Mesothelial cell of epicardium (in vitro differentiated cells): ENCODE measurements at regions not wholly inside any gene's neighbourhood (a gene's known extent, or its start where the extent isn't known, plus 50 kb on each side); places are given as distances from the start of the nearest gene placed in this dataset.

Experiments used
- DNase-seq, 2 experiments: peaks; one replicate each; pipeline ENCODE4 v3.0.0; 2021; ENCODE audit warnings: low spot score in 2 of 2; ENCODE audit not compliant: unreplicated experiment in 2 of 2
- H3K27ac Mint-ChIP-seq: 2 replicates; pipeline ENCODE4 v1.8.0; 2021; ENCODE audit warnings: mixed read lengths
- H3K27me3 Mint-ChIP-seq: 2 replicates; pipeline ENCODE4 v1.8.0; 2021; ENCODE audit warnings: low read depth, mixed read lengths
- H3K36me3 Mint-ChIP-seq: 2 replicates; pipeline ENCODE4 v1.8.0; 2021; ENCODE audit warnings: mixed read lengths
- H3K4me1 Mint-ChIP-seq: 2 replicates; pipeline ENCODE4 v1.8.0; 2021; ENCODE audit warnings: mixed read lengths
- H3K4me3 Mint-ChIP-seq: 2 replicates; pipeline ENCODE4 v1.8.0; 2021; ENCODE audit warnings: mild to moderate bottlenecking, moderate library complexity, mixed read lengths
- H3K9me3 Mint-ChIP-seq: 2 replicates; pipeline ENCODE4 v1.8.0; 2021; ENCODE audit warnings: mixed read lengths
- CTCF ChIP-seq: fragments of 200-600 bp; sonication (generic); IDR thresholded peaks from one replicate; pipeline ENCODE4 v1.5.0; 2021; ENCODE audit warnings: antibody characterized with exemption; ENCODE audit not compliant: unreplicated experiment

GRCh38 chr7:12091231-12091630 is 119.9 kb upstream of the TMEM106B start:
- TF ChIP-seq CTCF, result no peak
- Mint-ChIP-seq H3K4me3 (no peak overlapping the region), H3K27ac (peak overlapping the region; percentile 9), H3K27me3 (no peaks in the 10 kb centered on the region), H3K9me3 (peaks cover 16% of the 10 kb centered on the region), H3K4me1 (peaks cover 25% of the 10 kb centered on the region), H3K36me3 (peaks cover 6% of the 10 kb centered on the region)
- no peak for DNase-seq

- H3K27me3 Mint-ChIP-seq, result no peaks in the 10 kb centered on the region
- TF ChIP-seq CTCF, result no peak
- no peak for DNase-seq
- H3K27ac Mint-ChIP-seq, result no peak overlapping the region
- H3K36me3 Mint-ChIP-seq, result peaks cover under 1% of the 10 kb centered on the region
- no peak overlapping the region for H3K4me3 Mint-ChIP-seq
- H3K9me3 Mint-ChIP-seq, result peaks cover 2% of the 10 kb centered on the region
- peaks cover 25% of the 10 kb centered on the region for H3K4me1 Mint-ChIP-seq
Observed at GRCh38 chr7:12092499-12093130, 118.5 kb upstream of the TMEM106B start.

GRCh38 chr7:12093365-12093764 is 117.7 kb upstream of the TMEM106B start:
- Mint-ChIP-seq H3K27me3 (no peaks in the 10 kb centered on the region), H3K36me3 (no peaks in the 10 kb centered on the region), H3K4me1 (peaks cover 25% of the 10 kb centered on the region), H3K9me3 (no peaks in the 10 kb centered on the region), H3K4me3 (no peak overlapping the region), H3K27ac (no peak overlapping the region)
- TF ChIP-seq CTCF, result no peak
- DNase-seq, result no peak

- Mint-ChIP-seq H3K36me3 (no peaks in the 10 kb centered on the region), H3K4me1 (peaks cover 25% of the 10 kb centered on the region)
Observed at GRCh38 chr7:12094365-12094921, 116.7 kb upstream of the TMEM106B start.

GRCh38 chr7:12102126-12102525 is 109.0 kb upstream of the TMEM106B start:
- no peak for TF ChIP-seq CTCF
- Mint-ChIP-seq H3K27ac (peak overlapping the region; percentile 89), H3K9me3 (peaks cover 22% of the 10 kb centered on the region), H3K36me3 (peaks cover 9% of the 10 kb centered on the region), H3K4me1 (peaks cover 38% of the 10 kb centered on the region), H3K27me3 (no peaks in the 10 kb centered on the region), H3K4me3 (no peak overlapping the region)
- no peak for DNase-seq

More at GRCh38 chr7:12094365-12094921, 116.7 kb upstream of the TMEM106B start:
- DNase-seq, result no peak
- Mint-ChIP-seq H3K27me3 (no peaks in the 10 kb centered on the region), H3K9me3 (peaks cover 7% of the 10 kb centered on the region), H3K4me3 (no peak overlapping the region), H3K27ac (peak overlapping the region; percentile 43)
- TF ChIP-seq CTCF, result no peak
